ENCODE measurements at regions not wholly inside any gene's neighbourhood (a gene's known extent, or its start where the extent isn't known, plus 50 kb on each side); places are given as distances from the start of the nearest gene placed in this dataset.
"Not testable (repeated sequence)": the region's sequence is repeated elsewhere in the genome, so short reads cannot be mapped to it uniquely, and the experiment has no call there.

DNA sequence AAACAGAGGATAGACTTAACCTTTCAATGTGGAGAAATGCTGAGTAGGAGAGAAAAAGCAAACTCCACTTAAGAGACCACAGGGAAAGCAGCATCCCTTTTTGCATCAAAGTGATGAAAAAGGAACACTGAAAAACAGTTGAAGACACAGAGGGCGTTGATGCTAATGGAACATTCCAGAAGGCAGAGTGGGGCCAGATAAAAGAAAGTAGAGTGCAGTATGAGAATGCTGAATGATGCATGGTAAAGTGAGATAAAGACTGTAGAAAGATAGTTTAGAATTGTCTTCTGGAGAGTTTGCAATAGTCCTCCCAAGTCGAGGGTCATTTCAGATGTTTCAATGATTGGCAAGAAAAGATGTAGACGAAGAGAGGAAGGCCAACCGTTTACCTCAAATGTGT lies 574.3 kb downstream of the PRR16 start:
- no peak for DNase-seq (ENCODE audit: low spot score)

DNA sequence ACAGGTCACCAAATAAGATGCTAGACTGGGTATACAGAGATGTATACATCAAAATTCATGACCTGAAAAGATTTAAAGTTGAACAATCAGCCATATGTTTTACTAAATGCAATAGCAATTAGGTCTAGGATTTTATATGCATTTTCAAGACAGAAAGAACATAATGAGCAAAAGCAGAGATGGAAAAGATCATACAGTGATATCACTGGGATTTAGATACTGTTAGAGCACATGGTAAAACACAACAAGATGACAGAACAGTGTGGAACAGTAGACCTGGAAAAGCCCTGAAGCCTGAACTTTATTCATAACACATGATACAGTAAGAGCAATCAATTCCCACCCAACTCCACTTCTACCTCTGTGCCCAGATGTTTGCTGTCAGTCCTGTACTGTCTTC lies 585.9 kb downstream of the PRR16 start:
- no peak for DNase-seq (ENCODE audit: low spot score)
- in situ Hi-C loops (cut with HindIII; ENCODE audit: low sequenced_read_pairs) = no loop called here

More for the DNA sequence above, 574.3 kb downstream of the PRR16 start:
- in situ Hi-C loops (cut with HindIII; ENCODE audit: low sequenced_read_pairs) = no loop called here

DNA sequence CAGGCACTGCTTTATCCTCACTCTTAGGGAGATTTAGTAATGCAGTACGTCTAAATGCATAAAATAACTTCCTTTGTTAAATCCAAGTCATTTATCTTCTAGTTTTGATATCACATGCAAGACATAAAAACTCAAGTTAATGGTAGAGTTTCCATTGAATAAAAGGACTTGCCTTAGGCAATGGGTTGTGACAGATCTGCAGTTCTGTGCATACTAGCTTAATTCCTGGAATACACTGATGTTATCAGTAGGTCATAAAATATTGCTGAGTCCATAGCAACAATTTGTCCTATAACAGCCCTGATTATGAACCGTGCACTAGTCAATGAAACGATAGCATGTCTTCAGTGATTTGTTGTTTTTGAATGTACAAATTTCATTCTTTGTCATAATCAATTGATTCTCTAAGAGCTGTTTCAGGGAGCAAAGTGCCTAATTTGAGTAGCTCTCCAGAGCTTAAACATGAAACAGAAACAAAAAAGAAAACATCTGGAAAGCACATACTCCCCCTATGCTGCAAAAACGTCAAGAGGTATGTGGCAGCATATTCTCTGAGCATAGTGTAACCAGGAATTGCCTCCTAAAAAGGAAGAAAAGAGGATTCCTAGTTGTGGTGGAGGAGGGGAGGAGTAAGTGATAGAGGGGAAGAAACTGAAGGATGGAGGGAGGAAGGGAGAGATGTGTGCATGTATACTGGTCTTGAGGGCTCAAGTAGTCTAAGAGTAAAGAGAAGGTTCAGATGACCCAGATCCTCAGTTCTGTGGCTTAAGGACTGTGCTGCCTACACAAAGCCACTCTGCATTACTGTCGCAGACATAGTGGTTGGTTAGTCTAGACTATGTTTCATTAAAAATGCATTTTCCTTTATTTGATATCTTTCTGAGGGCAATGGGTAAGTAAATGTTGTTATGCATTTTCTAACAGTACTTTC lies 589.2 kb downstream of the PRR16 start:
- in situ Hi-C loops (cut with HindIII; ENCODE audit: low sequenced_read_pairs) = no loop called here
- no peak for DNase-seq (ENCODE audit: low spot score)

DNA sequence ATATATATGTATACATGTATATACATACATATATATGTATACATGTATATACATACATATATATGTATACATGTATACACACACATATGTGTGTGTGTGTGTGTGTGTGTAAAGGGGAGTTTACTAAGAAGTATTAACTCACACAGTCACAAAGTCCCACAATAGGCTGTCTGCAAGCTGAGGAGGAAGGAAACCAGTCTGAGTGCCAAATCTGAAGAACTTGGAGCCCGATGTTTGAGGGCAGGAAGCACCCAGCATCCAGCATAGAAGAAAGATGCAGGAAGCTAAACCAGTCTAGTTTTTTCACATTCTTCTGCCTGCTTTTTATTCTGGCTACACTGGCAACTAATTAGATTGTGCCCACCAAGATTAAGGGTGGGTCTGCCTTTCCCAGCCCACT lies 591.5 kb downstream of the PRR16 start:
- DNase-seq (ENCODE audit: low spot score) = no peak
- in situ Hi-C loops (cut with HindIII; ENCODE audit: low sequenced_read_pairs) = no loop called here

DNA sequence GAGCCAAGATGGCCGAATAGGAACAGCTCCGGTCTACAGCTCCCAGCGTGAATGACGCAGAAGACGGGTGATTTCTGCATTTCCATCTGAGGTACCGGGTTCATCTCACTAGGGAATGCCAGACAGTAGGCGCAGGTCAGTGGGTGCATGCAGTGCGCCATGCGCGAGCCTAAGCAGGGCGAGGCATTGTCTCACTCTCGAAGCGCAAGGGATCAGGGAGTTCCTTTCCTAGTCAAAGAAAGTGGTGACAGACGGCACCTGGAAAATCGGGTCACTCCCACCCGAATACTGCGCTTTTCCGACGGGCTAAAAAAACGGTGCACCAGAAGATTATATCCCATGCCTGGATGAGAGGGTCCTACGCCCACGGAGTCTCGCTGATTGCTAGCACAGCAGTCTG lies 600.1 kb downstream of the PRR16 start:
- DNase-seq (ENCODE audit: low spot score); in situ Hi-C loops (cut with HindIII; ENCODE audit: low sequenced_read_pairs): not testable (repeated sequence)

DNA sequence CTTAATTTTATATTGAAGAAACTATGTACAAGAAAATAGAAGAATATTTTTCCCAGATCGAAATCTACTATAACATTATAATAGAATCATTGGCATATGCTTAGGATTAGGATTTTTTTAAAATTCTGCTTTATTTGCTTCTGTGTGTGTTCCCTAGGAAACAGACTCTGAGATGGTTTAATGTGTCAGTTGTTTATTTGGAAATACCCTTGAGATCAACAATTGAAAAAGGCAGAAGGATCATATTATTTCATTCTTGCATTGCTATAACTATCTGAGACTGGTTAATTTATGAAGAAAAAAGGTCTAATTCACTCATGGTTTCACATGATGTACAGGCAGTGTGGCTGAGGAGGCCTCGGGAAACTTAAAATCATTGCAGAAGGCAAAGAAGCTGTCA lies 622.6 kb downstream of the PRR16 start:
- in situ Hi-C loops (cut with HindIII; ENCODE audit: low sequenced_read_pairs) = no loop called here
- DNase-seq (ENCODE audit: low spot score) = no peak

DNA sequence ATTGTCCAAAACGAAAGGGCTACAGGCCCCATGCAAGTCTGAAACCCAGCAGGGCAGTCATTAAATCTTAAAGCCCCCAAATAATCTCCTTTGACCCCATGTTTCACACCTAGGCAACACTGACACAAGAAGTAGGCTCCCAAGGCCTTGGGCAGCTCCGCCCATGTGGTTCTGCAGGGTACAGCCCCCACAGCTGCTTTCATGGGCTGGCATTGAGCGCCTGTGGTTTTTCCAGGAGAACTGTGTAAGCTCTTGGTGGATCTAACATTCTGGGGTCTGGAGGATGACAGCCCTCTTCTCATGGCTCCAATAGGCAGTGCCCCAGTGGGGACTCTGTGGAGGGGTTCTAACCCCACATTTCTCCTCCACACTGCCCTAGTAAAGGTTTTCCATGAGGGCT lies 623.5 kb downstream of the PRR16 start:
- in situ Hi-C loops (cut with HindIII; ENCODE audit: low sequenced_read_pairs) = no loop called here
- no peak for DNase-seq (ENCODE audit: low spot score)

DNA sequence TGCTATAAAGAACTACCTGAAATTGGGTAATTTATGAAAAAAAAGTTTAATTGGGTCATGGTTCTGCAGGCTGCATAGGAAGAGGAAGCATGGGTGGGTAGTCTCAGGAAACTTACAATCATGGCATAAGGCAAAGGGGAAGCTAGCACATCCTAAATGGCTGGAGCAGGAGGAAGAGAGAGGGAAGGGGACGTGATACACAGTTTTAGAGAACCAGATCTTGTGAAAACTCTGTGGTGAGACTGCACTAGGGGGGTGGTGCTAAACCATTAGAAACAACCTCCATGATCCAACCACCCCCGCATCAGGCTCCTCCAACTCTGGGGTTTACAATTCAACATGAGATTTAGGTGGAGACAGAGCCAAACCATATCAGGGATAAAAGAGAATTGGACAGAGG lies 624.2 kb downstream of the PRR16 start:
- in situ Hi-C loops (cut with HindIII; ENCODE audit: low sequenced_read_pairs) = no loop called here
- no peak for DNase-seq (ENCODE audit: low spot score)

DNA sequence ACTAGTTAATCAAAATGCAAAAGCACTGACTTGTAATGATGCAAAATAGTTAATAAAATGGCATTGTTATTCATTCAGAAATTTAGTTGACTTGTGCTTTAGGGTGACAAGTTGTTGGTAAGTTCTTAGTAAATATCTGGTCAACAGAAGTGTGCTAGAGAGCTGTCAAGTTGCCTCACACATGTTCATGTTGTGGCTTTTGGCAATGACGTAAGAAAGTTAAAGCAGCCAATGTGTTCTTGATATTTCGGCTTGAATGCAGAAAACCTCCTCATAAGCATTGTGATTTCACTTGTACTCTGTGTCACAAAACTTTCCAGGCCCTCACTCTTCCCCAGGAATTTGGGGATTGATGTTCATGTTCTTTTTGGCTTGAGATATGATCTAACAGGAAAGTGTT lies 626.7 kb downstream of the PRR16 start:
- no peak for DNase-seq (ENCODE audit: low spot score)
- in situ Hi-C loops (cut with HindIII; ENCODE audit: low sequenced_read_pairs) = no loop called here

DNA sequence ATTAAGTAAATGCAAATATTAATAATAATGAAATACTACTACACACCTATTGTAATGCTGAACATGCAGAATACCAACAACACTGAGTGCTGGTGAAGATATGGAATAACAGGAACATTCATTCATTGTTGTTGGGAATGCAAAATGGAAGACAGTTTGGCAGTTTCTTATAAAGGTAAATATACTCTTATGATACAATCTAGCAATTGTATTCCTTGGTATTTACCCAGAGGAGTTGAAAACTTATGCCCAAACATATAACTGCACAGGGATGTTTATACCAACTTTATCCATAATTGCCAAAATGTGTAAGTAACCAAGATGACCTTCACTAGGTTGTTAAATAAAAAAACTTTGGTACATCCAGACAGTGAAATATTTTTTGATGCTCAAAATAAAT lies 636.8 kb downstream of the PRR16 start:
- in situ Hi-C loops (cut with HindIII; ENCODE audit: low sequenced_read_pairs) = no loop called here
- no peak for DNase-seq (ENCODE audit: low spot score)

DNA sequence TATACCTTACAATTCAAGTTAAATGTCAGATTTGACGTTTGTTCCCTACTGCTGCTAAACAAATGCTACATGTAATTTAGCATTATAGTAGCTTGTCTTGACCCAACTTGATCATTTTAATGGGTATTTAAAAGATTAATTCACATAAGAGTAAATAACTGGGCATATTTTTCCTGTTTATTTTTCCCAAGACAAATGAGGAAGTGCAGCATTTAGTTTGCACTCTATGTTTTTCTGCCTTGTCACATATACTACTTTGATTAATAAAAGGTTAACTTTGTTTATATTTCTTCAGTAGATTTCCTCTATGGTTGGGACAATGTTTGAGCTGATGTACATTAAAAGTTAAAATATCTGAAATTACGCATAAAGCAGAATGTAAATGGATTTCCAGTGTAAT lies 641.8 kb downstream of the PRR16 start:
- DNase-seq (ENCODE audit: low spot score) = no peak
- in situ Hi-C loops (cut with HindIII; ENCODE audit: low sequenced_read_pairs) = no loop called here

DNA sequence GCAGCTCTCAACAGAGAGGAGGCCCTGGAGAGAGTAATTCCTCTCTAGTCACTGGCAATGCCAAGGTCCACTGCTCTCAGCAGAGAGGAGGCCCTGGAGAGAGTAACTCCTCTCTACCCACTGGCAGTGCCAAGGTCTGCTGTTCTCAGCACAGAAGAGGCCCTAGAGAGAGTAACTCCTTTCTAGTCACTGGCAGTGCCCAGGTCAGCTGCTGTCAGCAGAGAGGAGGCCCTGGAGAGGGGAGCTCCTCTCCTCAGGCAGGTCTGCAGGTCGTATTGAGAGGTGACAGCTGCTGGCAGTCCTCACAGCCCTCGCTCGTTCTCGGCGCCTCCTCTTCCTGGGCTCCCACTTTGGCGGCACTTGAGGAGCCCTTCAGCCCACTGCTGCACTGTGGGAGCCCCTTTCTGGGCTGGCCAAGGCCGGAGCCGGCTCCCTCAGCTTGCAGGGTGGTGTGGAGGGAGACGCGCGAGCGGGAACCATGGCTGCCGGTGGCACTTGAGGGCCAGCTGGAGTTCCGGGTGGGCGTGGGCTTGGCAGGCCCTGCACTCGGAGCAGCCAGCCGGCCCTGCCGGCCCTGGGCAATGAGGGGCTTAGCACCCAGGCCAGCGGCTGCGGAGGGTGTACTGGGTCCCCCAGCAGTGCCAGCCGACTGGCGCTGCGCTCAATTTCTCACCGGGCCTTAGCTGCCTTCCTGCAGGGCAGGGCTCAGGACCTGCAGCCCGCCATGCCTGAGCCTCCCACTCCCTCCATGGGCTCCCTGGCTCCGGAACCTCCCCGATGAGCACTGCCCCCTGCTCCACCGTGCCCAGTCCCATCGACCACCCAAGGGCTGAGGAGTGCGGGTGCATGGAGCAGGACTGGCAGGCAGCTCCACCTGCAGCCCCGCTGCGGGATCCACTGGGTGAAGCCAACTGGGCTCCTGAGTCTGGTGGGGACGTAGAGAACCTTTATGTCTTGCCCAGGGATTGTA lies 642.9 kb downstream of the PRR16 start:
- in situ Hi-C loops (cut with HindIII; ENCODE audit: low sequenced_read_pairs); DNase-seq (ENCODE audit: low spot score): not testable (repeated sequence)

DNA sequence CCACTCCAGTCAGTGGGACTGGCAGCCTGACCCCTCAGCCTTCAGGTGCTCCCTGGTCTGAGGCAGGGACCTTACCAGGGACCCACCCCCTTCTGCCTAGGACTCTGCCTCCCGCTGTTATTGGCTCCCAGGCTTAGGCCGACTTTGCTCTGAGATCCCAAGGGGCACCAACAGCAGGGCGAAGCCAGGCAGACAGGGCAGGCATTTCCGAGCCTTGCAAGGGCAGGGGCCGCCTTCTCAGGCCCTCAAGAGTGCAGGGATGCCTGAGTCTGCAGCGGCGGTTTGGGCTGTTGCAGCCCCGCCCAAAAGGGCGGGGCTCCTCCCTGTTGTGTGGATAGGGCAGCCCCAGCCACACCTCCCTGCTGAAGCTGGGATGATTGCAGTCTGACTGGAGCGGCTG lies 644.6 kb downstream of the PRR16 start:
- in situ Hi-C loops (cut with HindIII; ENCODE audit: low sequenced_read_pairs) = no loop called here
- no peak for DNase-seq (ENCODE audit: low spot score)

DNA sequence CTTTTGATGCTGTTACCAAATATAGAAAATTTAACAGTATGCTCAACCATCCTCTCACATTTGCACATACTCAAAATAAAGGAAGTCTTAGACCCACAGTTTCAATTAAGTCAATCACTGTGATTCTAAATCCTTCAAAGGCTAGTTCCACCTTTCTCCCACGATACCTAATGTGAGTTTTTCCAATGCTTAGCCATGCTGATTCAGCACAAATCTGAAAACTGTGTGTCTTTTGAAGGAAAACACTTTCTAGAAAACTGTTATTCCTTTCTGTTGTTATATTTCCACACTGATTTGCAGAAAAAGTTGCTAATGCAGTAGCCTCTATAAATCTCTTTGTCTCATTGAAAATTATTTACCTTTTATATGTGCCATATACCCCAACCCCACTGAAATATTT lies 645.7 kb downstream of the PRR16 start:
- in situ Hi-C loops (cut with HindIII; ENCODE audit: low sequenced_read_pairs) = no loop called here
- DNase-seq (ENCODE audit: low spot score) = no peak

DNA sequence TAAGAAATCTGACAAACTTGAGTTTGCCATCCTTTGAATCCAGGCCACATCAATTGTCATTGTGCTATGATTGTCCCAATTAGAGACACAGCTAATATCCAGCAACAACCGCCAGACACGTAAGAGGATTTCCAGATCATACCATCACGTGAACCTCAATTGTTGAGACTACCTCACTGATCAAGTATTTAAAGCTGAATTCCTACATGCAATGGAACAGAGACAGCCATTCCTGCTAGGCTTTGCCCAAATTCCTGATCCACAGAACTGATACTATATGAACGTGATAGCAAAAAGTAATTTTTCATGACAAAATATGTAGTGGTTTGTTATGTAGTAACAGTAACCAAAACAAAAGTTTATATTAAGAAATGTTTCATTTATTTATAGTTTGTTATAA lies 657.7 kb downstream of the PRR16 start:
- in situ Hi-C loops (cut with HindIII; ENCODE audit: low sequenced_read_pairs) = no loop called here
- DNase-seq (ENCODE audit: low spot score) = no peak

DNA sequence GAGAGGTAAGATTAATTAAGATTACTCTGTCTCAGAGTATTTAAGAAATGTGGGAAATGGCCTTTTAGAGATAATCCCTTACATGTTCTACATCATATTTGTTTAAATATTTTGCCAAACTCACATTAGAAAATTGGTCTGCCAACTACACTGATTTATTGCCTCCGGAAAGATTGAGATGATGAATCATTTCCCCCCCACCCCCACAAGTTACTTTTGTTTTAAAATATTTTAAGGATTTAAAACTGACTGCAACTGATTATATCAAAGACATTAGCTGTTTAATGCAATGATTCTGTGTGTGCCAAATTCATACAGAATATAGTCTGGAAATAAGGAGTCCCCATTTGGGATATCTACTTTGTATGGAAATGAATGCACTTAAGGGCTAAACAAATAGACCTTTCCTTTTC lies 674.4 kb downstream of the PRR16 start:
- in situ Hi-C loops (cut with HindIII; ENCODE audit: low sequenced_read_pairs) = no loop called here
- DNase-seq (ENCODE audit: low spot score) = no peak

DNA sequence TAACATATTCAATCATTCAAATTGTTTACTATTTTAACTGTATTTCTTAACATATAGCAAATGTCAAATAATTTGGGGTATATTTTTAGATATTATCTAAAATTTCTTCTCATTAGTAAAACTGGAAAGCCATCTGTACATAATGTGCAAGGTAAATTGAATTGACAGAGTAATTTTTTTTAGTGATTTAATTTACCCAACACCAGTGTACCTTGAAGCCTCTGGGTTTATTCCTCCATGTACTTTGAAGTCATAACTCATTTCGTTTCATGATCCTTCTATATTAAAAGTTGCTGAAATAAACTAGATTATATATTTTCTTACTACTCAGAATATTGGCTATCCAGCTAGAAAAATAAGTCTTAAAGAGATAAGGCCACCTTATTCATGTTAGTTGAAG lies 674.9 kb downstream of the PRR16 start:
- in situ Hi-C loops (cut with HindIII; ENCODE audit: low sequenced_read_pairs) = no loop called here
- DNase-seq (ENCODE audit: low spot score) = no peak

DNA sequence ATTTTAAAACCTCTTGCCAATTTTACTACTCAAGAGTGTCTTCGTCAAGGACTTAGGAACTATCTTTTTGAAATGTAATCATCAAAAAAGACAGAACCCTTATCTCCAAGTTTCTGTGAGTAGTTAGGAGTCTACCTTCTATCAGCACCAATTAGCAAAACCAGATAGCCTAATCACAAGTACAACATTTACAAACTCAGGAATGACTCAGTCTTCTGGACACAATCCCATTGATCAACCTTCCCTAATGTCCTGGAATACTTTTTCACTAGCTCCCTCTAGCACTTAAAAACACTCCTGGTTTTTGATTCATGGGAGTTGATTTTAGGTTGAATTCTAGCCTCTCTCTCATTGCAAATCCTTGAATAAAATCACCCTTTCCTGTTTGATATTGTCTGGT lies 680.7 kb downstream of the PRR16 start:
- no peak for DNase-seq (ENCODE audit: low spot score)
- in situ Hi-C loops (cut with HindIII; ENCODE audit: low sequenced_read_pairs) = no loop called here

DNA sequence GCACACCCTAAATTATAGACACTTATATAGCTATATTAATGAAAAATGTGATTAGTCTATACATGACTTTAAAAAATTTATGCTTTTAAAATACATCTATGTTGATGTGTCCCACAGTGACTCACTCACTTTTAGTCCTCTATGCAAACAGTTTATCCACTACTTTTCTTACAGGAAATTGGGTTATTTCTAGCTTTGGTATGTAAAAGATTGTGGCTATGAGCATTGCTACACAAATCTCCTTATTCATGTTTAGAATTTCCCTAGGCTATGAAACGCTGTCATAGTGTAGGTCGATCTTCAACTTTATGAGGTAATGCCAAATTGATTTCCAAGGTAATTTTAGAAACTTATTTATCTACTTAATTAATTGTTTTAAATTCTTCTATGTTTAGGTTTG lies 687.4 kb downstream of the PRR16 start:
- no peak for DNase-seq (ENCODE audit: low spot score)
- in situ Hi-C loops (cut with HindIII; ENCODE audit: low sequenced_read_pairs) = no loop called here

DNA sequence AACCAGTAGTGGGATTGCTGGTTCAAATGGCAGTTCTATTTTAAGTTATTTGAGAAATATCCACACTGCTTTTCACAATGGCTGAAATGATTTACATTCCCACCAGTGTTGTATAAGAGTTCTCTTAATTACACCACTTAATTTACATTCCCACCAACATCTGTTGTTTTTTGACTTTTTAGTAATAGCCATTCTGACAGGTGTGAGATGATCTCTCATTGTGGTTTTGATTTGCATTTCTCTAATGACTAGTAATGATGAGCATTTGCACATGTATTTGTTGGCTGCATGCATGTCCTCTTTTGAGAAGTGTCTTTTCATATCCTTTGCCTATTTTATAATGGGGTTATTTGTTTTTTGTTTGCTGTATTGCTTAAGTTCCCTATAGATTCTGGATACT lies 688.3 kb downstream of the PRR16 start:
- in situ Hi-C loops (cut with HindIII; ENCODE audit: low sequenced_read_pairs) = no loop called here
- DNase-seq (ENCODE audit: low spot score) = no peak

All from G401 (cell line).